GM12891 (cell line): ENCODE measurements at regions not wholly inside any gene's neighbourhood (a gene's known extent, or its start where the extent isn't known, plus 50 kb on each side); places are given as distances from the start of the nearest gene placed in this dataset.

Experiments used
- POLR2A ChIP-seq: IDR thresholded peaks from 2 replicates; pipeline ENCODE4 v1.6.1; 2011; ENCODE audit warnings: low read depth, low read length, control low read depth
- POLR2AphosphoS5 ChIP-seq: IDR thresholded peaks from 2 replicates; pipeline ENCODE4 v1.6.1; 2011; ENCODE audit warnings: low read depth, low read length, control low read depth

GRCh38 chr3:181300033-181300432 is 310.5 kb upstream of the DNAJC19 start:
- no peak for TF ChIP-seq POLR2A
- no peak for TF ChIP-seq POLR2AphosphoS5
